ENCODE measurements at regions not wholly inside any gene's neighbourhood (a gene's known extent, or its start where the extent isn't known, plus 50 kb on each side); places are given as distances from the start of the nearest gene placed in this dataset.
"Not testable (repeated sequence)": the region's sequence is repeated elsewhere in the genome, so short reads cannot be mapped to it uniquely, and the experiment has no call there.

DNA sequence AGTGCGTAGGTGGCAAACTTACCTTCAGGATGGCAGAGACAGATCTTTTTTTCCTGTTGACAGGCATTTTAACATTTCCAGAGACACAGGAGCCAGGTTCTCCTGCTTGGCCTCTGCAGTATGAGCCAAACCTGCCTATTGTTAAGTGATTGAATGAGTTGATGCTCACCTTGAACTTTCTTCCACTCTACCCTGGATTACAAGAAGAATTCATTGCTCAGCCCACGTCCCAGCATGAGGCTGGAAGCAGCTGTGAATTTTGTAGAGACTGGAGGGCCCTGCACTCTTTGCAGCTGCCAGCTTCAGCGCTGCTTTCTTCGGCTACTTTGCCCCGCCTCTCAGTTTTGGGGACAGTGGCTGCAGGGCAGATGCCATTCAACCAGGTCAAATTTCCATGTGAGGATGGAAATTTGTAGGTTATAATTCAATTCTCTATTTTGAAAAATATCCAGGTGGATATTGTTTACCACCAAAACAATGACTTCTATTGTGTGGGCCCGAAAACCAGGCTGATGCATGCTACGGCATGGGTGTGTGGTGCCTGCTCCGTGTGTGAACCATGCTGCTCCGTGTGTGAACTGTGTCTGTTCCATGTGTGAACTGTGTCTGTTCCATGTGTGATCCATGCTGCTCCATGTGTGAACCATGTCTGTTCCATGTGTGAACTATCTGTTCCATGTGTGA, 75.2 kb upstream of the METTL9 start:
- no peak for DNase-seq
- H3K4me1 ChIP-seq: peaks cover 0 to 17% (median 3%) of the 10 kb centered on the region in 3 donors
- 83 to 91% methylated on average over 9 of the region's 9 CpGs for WGBS, 2 donors
- H3K36me3 ChIP-seq: no peaks in the 10 kb centered on the region
- H3K27me3 ChIP-seq: peaks cover 0 to 22% (median 0%) of the 10 kb centered on the region in 4 donors
- H3K4me3 ChIP-seq: no peak overlapping the region
- H3K27ac ChIP-seq: no peak overlapping the region
- TF ChIP-seq POLR2A (IDR thresholded peaks at IDR 0.05): no peak
- TF ChIP-seq, protein P1, sequence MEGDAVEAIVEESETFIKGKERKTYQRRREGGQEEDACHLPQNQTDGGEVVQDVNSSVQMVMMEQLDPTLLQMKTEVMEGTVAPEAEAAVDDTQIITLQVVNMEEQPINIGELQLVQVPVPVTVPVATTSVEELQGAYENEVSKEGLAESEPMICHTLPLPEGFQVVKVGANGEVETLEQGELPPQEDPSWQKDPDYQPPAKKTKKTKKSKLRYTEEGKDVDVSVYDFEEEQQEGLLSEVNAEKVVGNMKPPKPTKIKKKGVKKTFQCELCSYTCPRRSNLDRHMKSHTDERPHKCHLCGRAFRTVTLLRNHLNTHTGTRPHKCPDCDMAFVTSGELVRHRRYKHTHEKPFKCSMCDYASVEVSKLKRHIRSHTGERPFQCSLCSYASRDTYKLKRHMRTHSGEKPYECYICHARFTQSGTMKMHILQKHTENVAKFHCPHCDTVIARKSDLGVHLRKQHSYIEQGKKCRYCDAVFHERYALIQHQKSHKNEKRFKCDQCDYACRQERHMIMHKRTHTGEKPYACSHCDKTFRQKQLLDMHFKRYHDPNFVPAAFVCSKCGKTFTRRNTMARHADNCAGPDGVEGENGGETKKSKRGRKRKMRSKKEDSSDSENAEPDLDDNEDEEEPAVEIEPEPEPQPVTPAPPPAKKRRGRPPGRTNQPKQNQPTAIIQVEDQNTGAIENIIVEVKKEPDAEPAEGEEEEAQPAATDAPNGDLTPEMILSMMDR (IDR thresholded peaks at IDR 0.05): no peak
- intact Hi-C loops (cut with DNase I): no loop called here
- no peaks in the 10 kb centered on the region for H3K9me3 ChIP-seq

DNA sequence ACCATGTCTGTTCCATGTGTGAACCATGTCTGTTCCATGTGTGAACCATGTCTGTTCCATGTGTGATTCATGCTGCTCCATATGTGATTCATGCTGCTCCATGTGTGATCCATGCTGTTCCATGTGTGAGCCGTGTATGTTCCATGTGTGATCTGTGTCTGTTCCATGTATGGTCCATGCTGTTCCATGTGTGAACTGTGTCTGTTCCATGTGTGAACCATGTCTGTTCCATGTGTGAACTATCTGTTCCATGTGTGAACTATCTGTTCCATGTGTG, 74.7 kb upstream of the METTL9 start:
- Histone ChIP-seq H3K4me1 (peaks cover 0 to 17% (median 3%) of the 10 kb centered on the region in 3 donors), H3K27me3 (peaks cover 0 to 22% (median 0%) of the 10 kb centered on the region in 4 donors)
- intact Hi-C loops (cut with DNase I); H3K27ac ChIP-seq; H3K4me3 ChIP-seq; H3K36me3 ChIP-seq; H3K9me3 ChIP-seq; DNase-seq: not testable (repeated sequence)
- WGBS, 2 donors: 86 to 100% methylated on average over 1 of the region's 1 CpG

DNA sequence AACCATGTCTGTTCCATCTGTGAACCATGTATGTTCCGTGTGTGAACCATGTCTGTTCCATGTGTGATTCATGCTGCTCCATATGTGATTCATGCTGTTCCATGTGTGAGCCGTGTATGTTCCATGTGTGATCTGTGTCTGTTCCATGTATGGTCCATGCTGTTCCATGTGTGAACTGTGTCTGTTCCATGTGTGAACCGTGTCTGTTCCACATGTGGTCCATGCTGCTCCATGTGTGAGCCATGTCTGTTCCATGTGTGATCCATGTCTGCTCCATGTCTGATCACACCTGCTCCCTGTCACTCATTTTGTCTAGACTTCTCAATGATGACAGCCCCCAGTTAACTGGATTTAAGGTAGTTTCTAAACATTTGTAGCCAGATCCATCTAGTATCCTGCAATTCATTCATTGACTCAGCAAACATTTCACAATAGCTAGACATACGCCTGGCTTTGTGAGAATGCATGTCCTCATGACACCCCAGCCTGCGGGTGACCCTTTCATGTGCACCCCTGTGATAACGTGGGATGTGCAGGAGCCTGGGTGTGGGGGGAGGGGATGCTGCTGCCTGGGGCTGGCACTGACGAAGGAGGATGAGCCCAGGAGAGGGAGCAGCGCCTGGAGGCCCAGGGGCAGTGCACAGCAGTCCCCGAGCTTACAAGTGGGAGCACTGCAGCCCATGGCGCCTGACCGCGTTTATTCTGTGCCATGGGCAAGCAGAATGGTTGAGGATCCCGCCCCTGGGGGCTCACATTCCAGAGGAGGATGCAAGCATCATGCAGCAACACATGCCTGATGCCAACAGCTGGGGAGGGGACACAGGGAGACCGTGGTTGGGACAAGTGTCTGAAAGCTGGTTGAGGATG, 74.1 kb upstream of the METTL9 start:
- intact Hi-C loops (cut with DNase I); H3K4me3 ChIP-seq; DNase-seq; H3K36me3 ChIP-seq; H3K27ac ChIP-seq; H3K9me3 ChIP-seq: not testable (repeated sequence)
- 56 to 66% methylated on average over 13 to 14 of the region's 14 CpGs for WGBS, 2 donors
- Histone ChIP-seq H3K27me3 (peaks cover 0 to 22% (median 0%) of the 10 kb centered on the region in 4 donors), H3K4me1 (peaks cover 0 to 17% (median 3%) of the 10 kb centered on the region in 3 donors)

DNA sequence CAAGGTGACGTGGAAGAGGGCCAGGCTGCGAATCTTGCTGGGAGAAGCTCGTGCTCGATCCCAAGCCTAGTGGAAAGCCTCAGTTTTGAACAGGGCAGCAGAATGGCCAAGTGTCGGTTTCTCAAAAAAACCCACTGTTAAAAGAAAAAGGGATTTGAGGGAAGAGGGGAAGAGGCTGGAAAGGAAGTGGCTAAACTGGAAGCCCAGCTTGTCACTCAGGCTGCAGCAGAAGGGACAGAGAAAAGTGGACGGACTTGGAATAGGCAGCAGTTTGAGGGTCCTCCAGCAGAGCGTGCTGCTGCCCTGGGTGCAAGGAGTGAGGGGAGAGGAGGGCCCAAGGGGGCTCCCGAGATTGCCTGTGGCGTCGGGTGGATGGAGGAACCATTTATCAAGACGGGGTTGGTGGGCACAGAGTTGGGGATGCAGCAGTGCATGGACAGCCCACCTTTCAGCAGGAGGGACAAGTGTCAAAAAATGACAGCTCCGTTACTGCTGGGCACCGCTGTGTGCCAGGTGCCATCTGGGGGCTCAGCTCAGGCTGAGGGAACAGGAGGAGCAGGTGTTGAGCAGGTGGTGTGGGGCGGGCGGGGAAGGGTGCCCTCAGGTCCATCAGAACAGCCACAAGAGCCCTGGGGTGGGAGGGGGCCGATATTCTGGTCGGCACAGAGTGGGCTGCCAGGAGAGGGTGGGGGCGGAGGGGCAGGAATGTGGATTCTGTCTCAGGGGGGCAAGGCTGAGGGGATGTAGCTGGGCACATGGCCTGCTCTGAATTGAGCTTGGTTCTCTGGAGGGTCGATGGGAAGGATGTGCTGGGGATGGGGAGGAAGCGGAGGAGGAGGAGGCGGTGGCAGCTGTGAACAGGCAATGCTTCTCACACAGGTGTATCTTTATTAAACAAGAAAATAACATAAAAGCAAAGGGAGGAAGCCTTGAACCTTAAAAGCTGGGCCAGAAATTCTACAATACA, 73.1 kb upstream of the METTL9 start:
- H3K4me3 ChIP-seq; H3K9me3 ChIP-seq; DNase-seq; H3K36me3 ChIP-seq; H3K27ac ChIP-seq; intact Hi-C loops (cut with DNase I); H3K4me1 ChIP-seq: not testable (repeated sequence)
- 75 to 76% methylated on average over 19 to 21 of the region's 21 CpGs for WGBS, 2 donors
- peaks cover 0 to 22% (median 0%) of the 10 kb centered on the region in 4 donors for H3K27me3 ChIP-seq

DNA sequence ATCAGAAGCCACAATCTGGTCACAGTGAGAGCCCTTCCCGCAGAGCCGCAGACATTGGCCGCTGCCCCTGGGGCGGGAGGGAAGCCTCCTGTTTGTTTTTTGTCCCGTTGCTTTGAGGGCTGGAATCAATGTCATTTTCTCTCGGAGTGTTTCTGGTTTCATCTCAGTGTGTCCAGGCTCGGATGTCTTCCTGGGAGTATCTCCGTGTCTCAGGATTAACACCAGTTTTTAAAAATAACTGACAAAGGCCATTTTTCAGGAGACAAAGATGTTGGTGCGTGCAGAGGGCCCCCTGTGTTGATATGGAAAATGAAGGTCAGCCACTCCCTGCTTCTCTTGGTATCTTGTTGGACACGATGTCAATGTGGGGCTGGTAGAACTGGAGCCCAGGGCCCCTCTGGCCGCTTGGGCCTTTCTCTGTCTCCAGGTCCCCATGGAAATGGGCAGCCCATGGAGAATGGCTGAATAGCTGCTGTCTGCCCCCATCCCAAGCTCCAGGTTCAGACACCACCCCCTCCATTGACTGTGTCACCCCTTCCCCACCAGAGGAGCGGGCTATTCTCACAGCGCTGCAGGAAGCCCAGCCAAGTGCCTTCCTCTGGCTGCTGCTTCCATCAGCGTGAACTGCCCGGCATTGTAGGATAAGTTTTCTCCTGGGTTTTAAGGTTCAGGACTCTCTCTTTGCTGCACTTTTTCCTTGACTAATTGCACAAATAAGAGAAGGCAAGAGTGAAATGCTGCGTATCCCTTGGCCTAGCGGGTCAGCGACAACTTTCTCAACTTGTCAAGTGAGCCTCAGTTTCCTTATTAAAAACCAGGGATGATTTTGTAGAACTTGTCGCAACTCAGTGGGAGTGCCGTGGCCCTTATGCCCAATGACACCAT, 72.2 kb upstream of the METTL9 start:
- no peak for DNase-seq
- no peak for TF ChIP-seq POLR2A (IDR thresholded peaks at IDR 0.05)
- TF ChIP-seq, protein P1 (IDR thresholded peaks at IDR 0.05): no peak
- H3K27ac ChIP-seq: no peak overlapping the region
- no peaks in the 10 kb centered on the region for H3K36me3 ChIP-seq
- WGBS, 2 donors: 78 to 80% methylated on average over 20 of the region's 20 CpGs
- H3K27me3 ChIP-seq: peaks cover 0 to 22% (median 0%) of the 10 kb centered on the region in 4 donors
- no peak overlapping the region for H3K4me3 ChIP-seq
- no peaks in the 10 kb centered on the region for H3K4me1 ChIP-seq
- intact Hi-C loops (cut with DNase I): no loop called here
- no peaks in the 10 kb centered on the region for H3K9me3 ChIP-seq

DNA sequence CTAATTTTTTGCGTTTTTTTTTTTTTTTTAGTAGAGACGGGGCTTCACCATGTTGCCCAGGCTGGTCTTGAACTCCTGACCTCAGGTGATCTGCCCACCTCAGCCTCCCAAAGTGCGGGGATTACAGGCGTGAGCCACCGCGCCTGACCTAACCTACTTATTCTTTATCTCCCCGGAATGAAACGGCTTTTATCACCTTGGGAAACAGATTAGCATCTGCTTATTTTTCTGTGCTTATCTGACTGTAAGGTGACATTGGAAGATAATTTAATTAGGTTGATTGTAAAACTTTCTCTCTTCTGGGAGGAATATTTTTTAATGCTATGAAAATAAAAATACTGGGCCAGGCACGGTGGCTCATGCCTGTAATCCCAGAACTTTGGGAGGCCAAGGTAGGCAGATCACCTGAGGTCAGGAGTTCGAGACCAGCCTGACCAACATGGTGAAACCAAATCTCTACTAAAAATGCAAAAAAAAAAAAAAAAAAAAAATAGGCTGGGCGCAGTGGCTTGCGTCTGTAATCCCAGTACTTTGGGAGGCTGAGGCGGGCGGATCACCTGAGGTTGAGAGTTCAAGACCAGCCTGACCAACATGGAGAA, 70.2 kb upstream of the METTL9 start:
- H3K4me1 ChIP-seq; H3K9me3 ChIP-seq; H3K4me3 ChIP-seq; DNase-seq; H3K36me3 ChIP-seq; H3K27ac ChIP-seq; intact Hi-C loops (cut with DNase I): not testable (repeated sequence)
- H3K27me3 ChIP-seq: peaks cover 0 to 22% (median 0%) of the 10 kb centered on the region in 4 donors
- 81 to 86% methylated on average over 13 to 14 of the region's 14 CpGs for WGBS, 2 donors

DNA sequence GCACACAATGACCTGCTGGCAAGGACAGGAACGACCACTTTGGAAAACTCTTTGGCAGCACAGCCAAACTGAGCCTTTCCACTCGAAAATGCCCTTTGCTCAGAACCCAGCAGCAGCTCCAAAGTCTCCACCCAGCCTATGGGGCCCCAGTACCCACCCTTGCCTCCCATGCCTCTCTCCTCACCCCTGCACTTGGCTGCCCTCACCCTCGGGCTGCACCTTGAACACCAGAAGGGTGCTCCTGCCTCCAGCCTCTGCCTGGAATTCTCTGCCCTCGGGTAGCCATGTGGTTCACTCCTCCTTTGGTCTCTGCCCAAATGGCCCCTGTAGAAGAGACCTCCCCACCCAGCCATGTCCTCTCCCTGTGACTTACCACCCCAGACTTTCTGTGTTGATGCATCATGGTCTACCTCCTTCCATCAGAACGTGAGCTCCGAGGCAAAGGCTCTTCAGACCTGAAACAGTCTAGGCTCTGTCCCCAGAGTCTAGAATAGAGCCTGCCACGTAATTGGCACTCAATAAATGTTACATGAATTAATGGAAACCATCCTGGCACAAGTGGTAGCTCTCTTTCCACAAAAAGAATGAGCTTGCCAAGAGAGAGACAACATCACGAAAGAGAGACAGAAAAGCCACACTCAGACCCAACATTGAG, 68.5 kb upstream of the METTL9 start:
- intact Hi-C loops (cut with DNase I); H3K36me3 ChIP-seq; H3K4me3 ChIP-seq; H3K9me3 ChIP-seq; H3K27ac ChIP-seq; DNase-seq; H3K4me1 ChIP-seq: not testable (repeated sequence)
- peaks cover 0 to 21% (median 0%) of the 10 kb centered on the region in 4 donors for H3K27me3 ChIP-seq
- WGBS, 2 donors: 67 to 73% methylated on average over 7 of the region's 8 CpGs

DNA sequence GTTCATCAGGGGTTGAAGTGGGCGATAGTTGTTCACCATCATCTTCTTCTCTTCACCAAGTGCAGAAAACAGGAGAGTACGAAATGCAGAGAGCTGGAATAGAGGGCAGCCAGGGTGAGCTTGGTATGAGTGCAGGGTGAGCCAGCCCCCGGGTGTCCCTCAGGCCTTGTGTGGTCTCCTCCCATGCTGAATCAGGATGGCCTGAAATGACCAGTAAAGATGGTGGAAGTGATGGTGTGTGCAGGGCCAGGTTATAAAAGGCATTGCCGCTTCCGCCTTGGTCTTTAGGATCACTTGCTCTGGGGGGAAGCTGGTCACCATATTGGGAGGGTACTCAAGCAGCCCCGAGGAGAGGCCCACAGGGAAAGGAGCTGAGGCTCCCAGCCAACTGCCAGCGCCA, 66.4 kb upstream of the METTL9 start:
- H3K27me3 ChIP-seq; H3K27ac ChIP-seq; intact Hi-C loops (cut with DNase I); H3K36me3 ChIP-seq; H3K9me3 ChIP-seq; H3K4me1 ChIP-seq; H3K4me3 ChIP-seq; DNase-seq: not testable (repeated sequence)
- WGBS, 2 donors: 82 to 89% methylated on average over 4 to 5 of the region's 7 CpGs

DNA sequence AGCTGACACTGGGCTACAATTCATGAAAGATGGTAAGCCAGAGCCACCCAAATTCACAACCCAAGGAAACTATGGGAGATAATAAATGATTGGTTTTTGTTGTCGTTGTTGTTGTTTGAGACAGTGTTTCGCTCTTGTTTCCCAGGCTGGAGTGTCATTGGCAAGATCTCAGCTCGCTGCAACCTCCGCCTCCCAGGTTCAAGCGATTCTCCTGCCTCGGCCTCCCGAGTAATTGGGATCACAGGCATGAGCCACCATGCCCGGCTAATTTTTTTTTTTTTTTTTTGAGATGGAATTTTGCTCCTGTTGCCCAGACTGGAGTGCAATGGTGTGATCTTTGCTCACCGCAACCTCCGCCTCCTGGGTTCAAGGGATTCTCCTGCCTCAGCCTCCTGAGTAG, 65.9 kb upstream of the METTL9 start:
- DNase-seq; H3K27me3 ChIP-seq; intact Hi-C loops (cut with DNase I): not testable (repeated sequence)

More for the DNA sequence above, 65.9 kb upstream of the METTL9 start:
- H3K4me1 ChIP-seq, H3K36me3 ChIP-seq, H3K27ac ChIP-seq, H3K4me3 ChIP-seq, H3K9me3 ChIP-seq: not testable (repeated sequence)
- WGBS, 2 donors: 91 to 95% methylated on average over 8 of the region's 10 CpGs

Data from esophagus squamous epithelium (tissue), 5 donors.